ENCODE measurements at regions not wholly inside any gene's neighbourhood (a gene's known extent, or its start where the extent isn't known, plus 50 kb on each side); places are given as distances from the start of the nearest gene placed in this dataset.

GRCh38 chr6:47102331-47102730 lies 60.2 kb upstream of the ADGRF1 start:
- no peak overlapping the region for H2BK20ac ChIP-seq (ENCODE audit: low read length)
- H3K27me3 ChIP-seq (replicated peaks in 1 of 4; ENCODE audit: control insufficient read depth in 3 of 4, extremely low read depth in 1 of 4, insufficient read depth in 3 of 4, low read length in 3 of 4) = peaks cover 0 to 1% (median 0%) of the 10 kb centered on the region in 4 experiments; a peak in 1 of 7 replicates
- H3K9ac ChIP-seq (replicated peaks in 1 of 4; ENCODE audit: extremely low read depth in 1 of 4, low read depth in 3 of 4, low read length in 3 of 4) = no peak overlapping the region
- peaks cover 4 to 11% (median 8%) of the 10 kb centered on the region in 4 experiments; a peak in 6 of 7 replicates for H3K4me1 ChIP-seq (replicated peaks in 1 of 4; ENCODE audit: control insufficient read depth in 3 of 4, insufficient read depth in 4 of 4, low read length in 3 of 4)
- no peak overlapping the region for H4K91ac ChIP-seq (replicated peaks; ENCODE audit: insufficient read length, low read length)
- no peak overlapping the region for H2BK15ac ChIP-seq (ENCODE audit: low read length)
- no peak overlapping the region for H4K5ac ChIP-seq (ENCODE audit: insufficient read length, low read depth, low read length)
- H2BK120ac ChIP-seq (replicated peaks; ENCODE audit: low read depth, low read length) = no peak overlapping the region
- H3K4me2 ChIP-seq (ENCODE audit: insufficient read depth in 1 of 2, low read depth in 2 of 2, low read length in 2 of 2) = no peak overlapping the region
- no peaks in the 10 kb centered on the region for H3K9me3 ChIP-seq (ENCODE audit: insufficient read depth in 2 of 2, low read depth in 1 of 2, low read length in 1 of 2)
- H2AK5ac ChIP-seq (ENCODE audit: low read depth, low read length) = no peak overlapping the region
- FAIRE-seq = no peak
- no peak overlapping the region for H3K4ac ChIP-seq (replicated peaks; ENCODE audit: insufficient read length, low read depth, low read length)
- 79% methylated on average over 5 of the region's 5 CpGs; no CpG with 5 or more reads in 1 of the 2 experiments for WGBS, 2 experiments (ENCODE audit: extremely low coverage in 1 of 2, insufficient coverage in 1 of 2, insufficient read length in 1 of 2, insufficient replicate concordance in 2 of 2, low coverage in 1 of 2, low lambda C conversion rate in 2 of 2, missing lambda C conversion rate in 1 of 2)
- no peaks in the 10 kb centered on the region for H4K20me1 ChIP-seq (replicated peaks in 1 of 2; ENCODE audit: control insufficient read depth in 1 of 2, insufficient read depth in 2 of 2, low read length in 2 of 2)
- no peak for DNase-seq (ENCODE audit: low read depth in 1 of 2, low spot score in 2 of 2)
- H3K36me3 ChIP-seq (ENCODE audit: control insufficient read depth in 2 of 4, insufficient read depth in 4 of 4, low read length in 3 of 4) = no peaks in the 10 kb centered on the region
- no peak overlapping the region for H4K8ac ChIP-seq (ENCODE audit: extremely low read depth, insufficient read depth, low read length)
- ChIA-PET POLR2A (ENCODE audit: partially characterized antibody) (no interaction called here), CTCF (ENCODE audit: partially characterized antibody) (interaction anchor here (1.4 to 1.9 kb wide), 2 partner anchors 20 to 213 kb away, joined by 3 to 7 read pairs; no protein-coding TSS in a partner anchor)
- H3K56ac ChIP-seq (replicated peaks; ENCODE audit: insufficient read length, low read depth, low read length) = no peak overlapping the region
- H2BK12ac ChIP-seq (ENCODE audit: low read depth, low read length) = no peak overlapping the region
- TF ChIP-seq EZH2 (IDR thresholded peaks at IDR 0.05; ENCODE audit: low read depth, low read length, severe bottlenecking) (no peak), GABPA (IDR thresholded peaks at IDR 0.05; ENCODE audit: borderline replicate concordance, insufficient read depth, low read length) (no peak), HDAC2 (IDR thresholded peaks at IDR 0.05; ENCODE audit: borderline replicate concordance in 1 of 2, low read depth in 2 of 2, low read length in 2 of 2) (no peak), SUZ12 (IDR thresholded peaks at IDR 0.05; ENCODE audit: low read length) (no peak), MAX (IDR thresholded peaks at IDR 0.05) (no peak), JUND (IDR thresholded peaks at IDR 0.05; ENCODE audit: low read length) (no peak), BCL11A (IDR thresholded peaks at IDR 0.05; ENCODE audit: low read depth in 2 of 2, low read length in 2 of 2) (no peak), SP1 (IDR thresholded peaks at IDR 0.05; ENCODE audit: low read depth, low read length) (no peak), GTF2F1 (IDR thresholded peaks at IDR 0.05; ENCODE audit: borderline replicate concordance, low read depth, low read length) (no peak), CTBP2 (IDR thresholded peaks at IDR 0.05; ENCODE audit: borderline replicate concordance, insufficient read depth, insufficient read length, low read length) (no peak), CBX8 (IDR thresholded peaks at IDR 0.05; ENCODE audit: borderline replicate concordance, low read depth, low read length) (no peak)
- no peak overlapping the region for H2AFZ ChIP-seq (ENCODE audit: low read length)
- no peak overlapping the region for H3K14ac ChIP-seq (ENCODE audit: insufficient read length)
- H3K27ac ChIP-seq (ENCODE audit: low read depth, low read length) = no peak overlapping the region
- no peak overlapping the region for H3K4me3 ChIP-seq (ENCODE audit: extremely low read depth in 1 of 4, insufficient read depth in 2 of 4, low read depth in 3 of 4, low read length in 4 of 4)
- no peaks in the 10 kb centered on the region for H3K79me2 ChIP-seq (ENCODE audit: control insufficient read depth in 1 of 2, insufficient read depth in 2 of 2, low read length in 2 of 2)
- no peak overlapping the region for H3K18ac ChIP-seq (ENCODE audit: extremely low read depth, low read length)
- no peaks in the 10 kb centered on the region for H3K23me2 ChIP-seq (ENCODE audit: low read depth, low read length)
- H3K79me1 ChIP-seq (ENCODE audit: low read depth, low read length) = no peaks in the 10 kb centered on the region
- no peak overlapping the region for H3K23ac ChIP-seq (ENCODE audit: insufficient read length)
- H2BK5ac ChIP-seq (ENCODE audit: low read depth, low read length) = no peak overlapping the region
